H1 (cell line): ENCODE measurements at regions not wholly inside any gene's neighbourhood (a gene's known extent, or its start where the extent isn't known, plus 50 kb on each side); places are given as distances from the start of the nearest gene placed in this dataset.

Experiments used
- CHD2 ChIP-seq: IDR thresholded peaks from 2 replicates; pipeline ENCODE4 v1.6.1; 2012; ENCODE audit warnings: low read length, improper control_type of control experiment
- EP300 ChIP-seq, 2 experiments: IDR thresholded peaks; 1 replicate in 1 of 2; 2 replicates in 1 of 2; pipeline ENCODE4 v1.6.1; 2011 to 2012; ENCODE audit warnings: low read depth in 2 of 2, low read length in 2 of 2, mild to moderate bottlenecking in 2 of 2, borderline replicate concordance in 1 of 2, inconsistent platforms in 1 of 2, moderate library complexity in 1 of 2
- PHF8 ChIP-seq: fragments of 200-600 bp; sonication (generic); conservative IDR thresholded peaks from 2 replicates; pipeline ENCODE4 v1.7.1; 2012; ENCODE audit warnings: low read depth, mild to moderate bottlenecking, inconsistent platforms, low read length, moderate library complexity
- RNF2 ChIP-seq: fragments of 200-900, 300-1000 bp; sonication (generic); IDR thresholded peaks from 2 replicates; pipeline ENCODE4 v1.7.1; 2016; ENCODE audit warnings: borderline replicate concordance, low read depth, mild to moderate bottlenecking, antibody characterized with exemption, low read length; ENCODE audit not compliant: poor library complexity, severe bottlenecking; ENCODE audit errors: missing control alignments
- TF ChIP-seq, protein P1 (sequence below), 3 experiments: IDR thresholded peaks; 1 replicate in 2 of 3; 2 replicates in 1 of 3; pipeline versions ENCODE4 v1.5.1 to v1.6.1; 2011; ENCODE audit warnings: low read length in 3 of 3, mild to moderate bottlenecking in 3 of 3, inconsistent platforms in 2 of 3, low read depth in 1 of 3, moderate library complexity in 1 of 3; ENCODE audit not compliant: insufficient read depth in 1 of 3; ENCODE audit errors: control extremely low read depth in 1 of 3
- TF ChIP-seq, protein P2 (sequence below): IDR thresholded peaks from 2 replicates; pipeline ENCODE4 v1.6.1; 2012; ENCODE audit warnings: inconsistent platforms

DNA sequence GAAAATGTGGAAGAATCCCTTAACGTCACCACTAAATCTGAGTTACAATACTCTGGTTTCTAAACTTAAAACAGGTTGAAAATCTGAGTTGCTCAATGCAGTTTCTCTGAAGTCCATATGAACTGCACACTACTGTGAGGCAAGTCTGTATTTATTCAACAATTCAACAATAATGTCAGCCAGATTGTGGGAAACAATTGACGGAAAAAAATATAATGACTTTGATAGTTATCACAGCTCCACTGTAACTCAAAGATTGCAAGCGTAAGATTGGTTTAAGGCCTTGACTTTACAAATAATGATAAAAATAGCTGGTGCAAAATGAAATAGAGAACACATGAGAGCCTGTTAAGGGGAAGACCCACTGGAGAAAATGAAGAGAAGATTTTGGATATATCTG is 219.4 kb upstream of the CCDC150 start:
- no peak for TF ChIP-seq PHF8
- TF ChIP-seq RNF2: no peak
- TF ChIP-seq, protein P1, sequence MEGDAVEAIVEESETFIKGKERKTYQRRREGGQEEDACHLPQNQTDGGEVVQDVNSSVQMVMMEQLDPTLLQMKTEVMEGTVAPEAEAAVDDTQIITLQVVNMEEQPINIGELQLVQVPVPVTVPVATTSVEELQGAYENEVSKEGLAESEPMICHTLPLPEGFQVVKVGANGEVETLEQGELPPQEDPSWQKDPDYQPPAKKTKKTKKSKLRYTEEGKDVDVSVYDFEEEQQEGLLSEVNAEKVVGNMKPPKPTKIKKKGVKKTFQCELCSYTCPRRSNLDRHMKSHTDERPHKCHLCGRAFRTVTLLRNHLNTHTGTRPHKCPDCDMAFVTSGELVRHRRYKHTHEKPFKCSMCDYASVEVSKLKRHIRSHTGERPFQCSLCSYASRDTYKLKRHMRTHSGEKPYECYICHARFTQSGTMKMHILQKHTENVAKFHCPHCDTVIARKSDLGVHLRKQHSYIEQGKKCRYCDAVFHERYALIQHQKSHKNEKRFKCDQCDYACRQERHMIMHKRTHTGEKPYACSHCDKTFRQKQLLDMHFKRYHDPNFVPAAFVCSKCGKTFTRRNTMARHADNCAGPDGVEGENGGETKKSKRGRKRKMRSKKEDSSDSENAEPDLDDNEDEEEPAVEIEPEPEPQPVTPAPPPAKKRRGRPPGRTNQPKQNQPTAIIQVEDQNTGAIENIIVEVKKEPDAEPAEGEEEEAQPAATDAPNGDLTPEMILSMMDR (IDR thresholded peaks at IDR 0.05; ENCODE audit: control extremely low read depth in 1 of 3, insufficient read depth in 1 of 3, low read depth in 1 of 3, low read length in 3 of 3): no peak
- no peak for TF ChIP-seq EP300 (IDR thresholded peaks at IDR 0.05; ENCODE audit: borderline replicate concordance in 1 of 2, low read depth in 2 of 2, low read length in 2 of 2)
- TF ChIP-seq, protein P2, sequence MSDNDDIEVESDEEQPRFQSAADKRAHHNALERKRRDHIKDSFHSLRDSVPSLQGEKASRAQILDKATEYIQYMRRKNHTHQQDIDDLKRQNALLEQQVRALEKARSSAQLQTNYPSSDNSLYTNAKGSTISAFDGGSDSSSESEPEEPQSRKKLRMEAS: no peak
- TF ChIP-seq CHD2: no peak
